ENCODE measurements at regions not wholly inside any gene's neighbourhood (a gene's known extent, or its start where the extent isn't known, plus 50 kb on each side); places are given as distances from the start of the nearest gene placed in this dataset.
"Not testable (repeated sequence)": the region's sequence is repeated elsewhere in the genome, so short reads cannot be mapped to it uniquely, and the experiment has no call there.

DNA sequence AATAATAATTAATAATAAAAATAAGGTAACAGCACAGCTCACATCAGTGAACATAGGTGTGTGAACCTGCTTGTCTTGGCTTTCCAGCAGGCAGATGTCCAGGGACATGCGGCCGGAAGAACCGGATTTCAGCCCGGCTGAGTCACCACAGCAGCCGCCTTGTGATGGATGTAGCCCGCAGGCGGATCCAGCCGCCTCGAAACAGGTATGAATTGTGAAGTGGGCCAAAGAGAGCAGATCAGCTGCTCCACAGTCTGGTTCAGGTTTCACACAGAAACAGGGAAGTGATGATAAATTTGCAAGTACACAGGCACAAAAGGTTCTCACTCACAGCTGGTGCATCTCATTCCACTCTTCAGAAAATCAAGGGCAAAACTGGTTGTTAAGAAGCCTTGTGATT, 55.1 kb downstream of the ID4 start:
- DNase-seq (ENCODE audit: low read depth), result peak; percentile 92

GRCh38 chr6:19895866-19896692, 58.9 kb downstream of the ID4 start:
- DNase-seq (ENCODE audit: low read depth), result no peak

DNA sequence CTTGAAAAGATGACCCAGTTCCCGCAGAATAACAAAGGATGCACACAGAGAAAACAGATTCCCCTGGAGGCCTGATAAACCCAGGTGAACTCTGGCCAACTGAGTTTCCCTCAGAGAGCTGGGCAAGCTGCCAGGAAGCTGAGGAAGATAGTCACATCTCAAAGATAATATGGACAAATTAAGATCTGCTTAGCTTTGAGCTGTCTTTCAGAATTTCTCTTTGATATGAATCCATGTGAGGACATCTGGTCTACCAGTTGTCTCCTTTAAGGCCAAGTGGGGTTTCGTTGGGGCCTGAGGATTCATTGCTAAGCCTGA, 59.5 kb downstream of the ID4 start:
- no peak for DNase-seq (ENCODE audit: low read depth)

DNA sequence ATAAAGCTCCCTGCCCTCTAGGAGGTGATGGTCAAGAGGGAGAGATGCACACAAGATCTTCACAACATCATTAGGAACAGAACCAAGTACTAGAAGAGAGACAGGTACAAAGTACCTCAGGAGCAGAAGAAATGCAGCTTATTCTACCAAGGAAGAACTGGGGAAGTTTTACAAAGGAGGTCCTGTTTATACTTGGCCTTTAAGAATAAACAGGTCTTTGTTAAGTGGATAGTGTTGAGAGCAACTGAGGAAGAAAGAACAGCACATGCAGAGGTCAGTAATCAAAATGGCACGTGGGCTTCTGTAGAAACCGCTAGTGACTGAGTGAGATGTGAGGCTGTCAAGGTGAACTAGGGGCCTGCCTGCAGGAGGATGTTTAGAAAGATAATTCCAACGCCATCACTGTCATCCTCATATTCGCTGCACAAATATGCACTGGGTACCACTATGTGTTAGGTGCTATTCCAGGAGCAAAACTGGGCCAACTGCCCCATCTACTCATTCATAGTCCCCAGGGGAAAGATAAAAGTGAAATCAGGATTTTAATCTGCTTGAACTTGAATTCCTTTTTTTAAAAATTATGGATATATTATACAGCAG, 61.1 kb downstream of the ID4 start:
- DNase-seq (ENCODE audit: low read depth), result no peak

GRCh38 chr6:19902201-19902600, 65.0 kb downstream of the ID4 start:
- DNase-seq (ENCODE audit: low read depth), result no peak

GRCh38 chr6:19904408-19904807, 67.2 kb downstream of the ID4 start:
- DNase-seq (ENCODE audit: low read depth), result not testable (repeated sequence)

DNA sequence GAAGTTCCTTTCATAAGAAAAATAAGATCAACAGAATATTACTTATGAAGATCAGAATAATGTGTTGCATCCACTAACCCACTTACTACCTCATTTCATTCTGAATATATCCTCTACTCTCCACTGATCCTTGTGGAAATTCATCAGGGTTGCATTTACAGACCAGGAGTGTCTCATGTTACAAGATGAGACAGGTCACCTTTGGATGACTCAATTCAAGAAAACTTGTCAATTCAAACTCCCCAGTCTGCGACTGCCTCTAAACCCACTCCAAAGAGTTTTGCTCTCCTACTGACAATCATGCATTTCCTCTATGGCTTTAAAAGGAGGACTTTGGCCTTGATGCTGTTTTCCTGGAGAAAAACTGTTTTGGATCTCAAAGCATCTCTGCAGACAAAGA, 68.4 kb downstream of the ID4 start:
- peak; percentile 16 for DNase-seq (ENCODE audit: low read depth)

DNA sequence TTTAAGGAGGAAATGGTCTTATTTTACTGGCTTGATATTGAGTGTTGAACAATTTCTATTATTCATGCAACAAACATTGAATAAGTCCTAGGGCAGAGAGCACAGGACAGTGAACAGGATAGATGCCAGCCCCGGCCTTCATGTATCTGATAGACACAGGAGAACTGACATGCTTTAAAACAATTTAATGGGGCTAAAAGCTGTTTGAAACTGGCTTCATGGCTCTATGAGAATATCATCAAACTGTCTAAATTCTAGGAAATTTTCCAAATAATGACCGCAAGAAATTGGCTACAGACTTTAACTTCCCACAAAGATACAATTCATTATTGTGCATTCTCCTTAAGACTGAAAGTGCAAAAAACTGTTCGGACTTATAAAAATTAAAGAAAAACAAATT, 69.0 kb downstream of the ID4 start:
- DNase-seq (ENCODE audit: low read depth), result no peak

- no peak for DNase-seq (ENCODE audit: low read depth)
Observed at GRCh38 chr6:19911223-19911622, 74.1 kb downstream of the ID4 start.

GRCh38 chr6:19918436-19918835, 81.3 kb downstream of the ID4 start:
- DNase-seq (ENCODE audit: low read depth), result no peak

- peak; percentile 6 for DNase-seq (ENCODE audit: low read depth)
Observed at GRCh38 chr6:19921786-19922185, 84.6 kb downstream of the ID4 start.

DNA sequence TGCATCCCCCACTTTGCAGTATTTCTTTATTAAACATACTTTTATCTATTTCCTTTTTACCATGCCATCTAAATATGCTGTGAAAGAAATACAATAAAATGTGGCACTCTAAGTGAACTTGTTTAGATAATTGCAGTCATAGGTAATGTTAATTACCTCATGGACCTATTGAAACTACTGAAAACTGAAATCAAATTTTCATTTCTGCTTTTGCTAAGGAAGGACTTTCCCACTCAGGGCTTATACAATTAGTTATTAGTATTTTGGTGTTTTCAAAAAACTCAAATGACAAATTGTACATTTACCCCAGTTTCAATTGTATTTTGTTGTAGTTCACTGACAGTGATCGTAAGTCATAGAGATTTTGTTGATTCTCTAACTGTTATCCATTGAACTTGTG, 88.4 kb downstream of the ID4 start:
- DNase-seq (ENCODE audit: low read depth), result no peak

DNA sequence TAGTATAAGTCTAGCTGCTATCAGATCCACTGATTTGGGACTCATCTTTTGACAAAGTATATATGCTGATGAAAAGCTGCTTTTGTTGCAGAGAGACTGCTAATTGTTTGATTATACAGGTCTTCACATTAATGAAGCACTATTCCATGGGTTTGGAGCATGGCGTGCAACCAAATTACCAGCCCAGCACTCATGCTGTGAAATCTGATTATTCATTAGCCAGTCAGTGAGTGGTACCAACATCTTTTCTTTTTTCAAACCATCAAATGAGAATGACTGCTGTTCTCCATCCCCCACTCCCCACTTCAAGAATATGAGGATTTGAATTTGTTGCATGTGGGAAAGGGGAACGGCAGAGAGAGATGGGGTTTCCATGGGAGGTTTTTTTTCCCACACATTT, 91.3 kb downstream of the ID4 start:
- DNase-seq (ENCODE audit: low read depth), result no peak

- no peak for DNase-seq (ENCODE audit: low read depth)
Observed at GRCh38 chr6:19929312-19929711, 92.1 kb downstream of the ID4 start.

- no peak for DNase-seq (ENCODE audit: low read depth)
Observed at GRCh38 chr6:19934996-19935591, 97.9 kb downstream of the ID4 start.

DNA sequence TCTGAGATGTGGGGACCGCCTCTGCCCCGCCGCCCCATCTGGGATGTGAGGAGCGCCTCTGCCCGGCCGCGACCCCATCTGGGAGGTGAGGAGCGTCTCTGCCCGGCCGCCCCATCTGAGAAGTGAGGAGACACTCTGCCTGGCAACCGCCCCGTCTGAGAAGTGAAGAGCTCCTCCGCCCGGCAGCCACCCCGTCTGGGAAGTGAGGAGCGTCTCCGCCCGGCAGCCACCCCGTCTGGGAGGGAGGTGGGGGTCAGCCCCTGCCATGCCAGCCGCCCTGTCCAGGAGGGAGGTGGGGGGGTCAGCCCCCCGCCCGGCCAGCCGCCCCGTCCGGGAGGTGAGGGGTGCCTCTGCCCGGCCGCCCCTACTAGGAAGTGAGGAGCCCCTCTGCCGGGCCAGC, 102.2 kb downstream of the ID4 start:
- not testable (repeated sequence) for DNase-seq (ENCODE audit: low read depth)

DNA sequence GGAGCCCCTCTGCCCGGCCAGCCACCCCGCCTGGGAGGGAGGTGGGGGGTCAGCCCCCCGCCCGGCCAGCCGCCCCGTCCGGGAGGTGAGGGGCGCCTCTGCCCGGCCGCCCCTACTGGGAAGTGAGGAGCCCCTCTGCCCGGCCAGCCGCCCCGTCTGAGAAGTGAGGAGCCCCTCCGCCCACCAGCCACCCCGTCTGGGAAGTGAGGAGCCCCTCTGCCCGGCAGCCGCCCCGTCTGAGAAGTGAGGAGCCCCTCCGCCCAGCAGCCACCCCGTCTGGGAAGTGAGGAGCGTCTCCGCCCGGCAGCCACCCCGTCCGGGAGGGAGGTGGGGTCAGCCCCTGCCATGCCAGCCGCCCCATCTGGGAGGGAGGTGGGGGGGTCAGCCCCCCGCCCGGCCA, 102.8 kb downstream of the ID4 start:
- DNase-seq (ENCODE audit: low read depth), result not testable (repeated sequence)

- no peak for DNase-seq (ENCODE audit: low read depth)
Observed at GRCh38 chr6:19943042-19943441, 105.9 kb downstream of the ID4 start.

GRCh38 chr6:19945843-19946358, 108.7 kb downstream of the ID4 start:
- DNase-seq (ENCODE audit: low read depth), result no peak

GRCh38 chr6:19949155-19949554, 112.0 kb downstream of the ID4 start:
- no peak for DNase-seq (ENCODE audit: low read depth)

- DNase-seq (ENCODE audit: low read depth), result no peak
Observed at GRCh38 chr6:19964115-19964514, 126.9 kb downstream of the ID4 start.

DNA sequence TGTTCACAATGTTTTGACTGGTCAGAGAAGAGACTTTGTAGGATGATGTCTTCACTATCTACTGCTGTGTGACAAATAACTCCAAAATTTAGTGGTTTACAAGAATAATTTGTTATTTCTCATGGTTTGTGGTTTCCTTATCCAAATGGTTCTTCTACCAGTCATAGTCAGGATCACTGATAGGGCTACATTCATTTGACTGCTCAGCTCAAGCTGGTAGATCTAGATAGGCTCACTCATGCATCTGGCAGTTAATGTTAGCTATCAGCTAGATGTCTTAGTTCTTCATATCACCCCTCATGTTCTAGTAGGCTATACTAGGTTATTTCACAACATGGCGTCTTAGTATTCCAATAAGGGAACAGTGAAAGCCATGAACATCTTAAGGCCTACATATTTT, 131.0 kb downstream of the ID4 start:
- DNase-seq (ENCODE audit: low read depth), result no peak

DNA sequence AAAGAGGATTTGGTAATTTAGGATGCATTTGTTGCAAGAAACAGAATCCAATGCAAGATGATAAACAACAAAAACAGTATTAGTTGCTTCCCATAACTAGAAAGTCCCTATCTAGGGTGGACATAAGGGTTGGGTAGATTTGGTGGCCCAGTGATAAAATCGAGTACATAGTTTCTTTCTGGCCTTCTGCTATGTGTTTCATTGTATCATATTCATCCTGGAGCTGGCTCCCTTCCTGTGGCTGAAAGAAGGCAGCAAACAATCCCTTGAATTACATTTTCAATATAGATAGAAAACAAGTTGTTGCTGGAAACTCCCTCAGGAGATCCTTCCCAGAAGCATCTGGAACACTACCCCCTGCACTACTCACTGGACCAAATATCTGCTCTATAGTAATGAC, 135.1 kb downstream of the ID4 start:
- DNase-seq (ENCODE audit: low read depth), result no peak

All from renal cortical epithelial cell (primary cell).